A549 (cell line): ENCODE measurements at regions not wholly inside any gene's neighbourhood (a gene's known extent, or its start where the extent isn't known, plus 50 kb on each side); places are given as distances from the start of the nearest gene placed in this dataset.
A peak's percentile ranks its signal among the peaks of the same experiment; 100 is the strongest.

Source experiments
- ATAC-seq, 2 experiments: fragments of 200-7000 bp in 1 of 2; fragments of >200 bp in 1 of 2; cut with Nextera tagmentation in 1 of 2; cut with Tn5 transposase in 1 of 2; 3 replicates each; pipeline versions ENCODE4 v1.8.0 to v1.9.1; 2018 to 2020; ENCODE audit warnings: mild to moderate bottlenecking in 1 of 2, moderate library complexity in 1 of 2
- CTCF ChIA-PET: fragments of 300-600 bp; sonication (Branson Sonifier 250); formaldehyde crosslinking; extraction: SDS; loops from one replicate; lab custom pipeline; 2021; ENCODE audit warnings: antibody characterized with exemption, inconsistent platforms; lab: Yijun Ruan, JAX
- POLR2A ChIA-PET: fragments of 350-600 bp; formaldehyde crosslinking; extraction: SDS; loops from one replicate; lab custom pipeline; 2021; ENCODE audit warnings: antibody characterized with exemption, inconsistent platforms; lab: Yijun Ruan, JAX
- DNase-seq, 2 experiments: peaks; one replicate each; pipeline versions ENCODE4 v3.0.0 to v3.0.0-alpha.2; 2011 to 2016; ENCODE audit warnings: low read depth in 1 of 2, low spot score in 1 of 2
- FAIRE-seq: peaks from 2 replicates; lab custom pipeline; 2011; peaks lifted over from hg19 to GRCh38; lab: Jason Lieb, UNC
- H3K27ac ChIP-seq, 2 experiments: fragments of >200 bp; sonication (Bioruptor Twin); formaldehyde crosslinking; 3 replicates each; pipeline ENCODE4 v1.5.1; 2016 to 2017
- H3K4me1 ChIP-seq: fragments of >200 bp; sonication (Bioruptor Twin); formaldehyde crosslinking; 3 replicates; pipeline ENCODE4 v1.6.1; 2016
- H3K4me2 ChIP-seq: fragments of >200 bp; sonication (Bioruptor Twin); formaldehyde crosslinking; 3 replicates; pipeline ENCODE4 v1.6.1; 2016
- H3K4me3 ChIP-seq: fragments of >200 bp; sonication (Bioruptor Twin); formaldehyde crosslinking; 3 replicates; pipeline ENCODE4 v1.5.1; 2016
- H3K9me3 ChIP-seq: fragments of >200 bp; sonication (Bioruptor Twin); formaldehyde crosslinking; 3 replicates; pipeline ENCODE4 v1.6.1; 2016
- CBX2 ChIP-seq: fragments of 200-600 bp; sonication (generic); IDR thresholded peaks from 2 replicates; pipeline ENCODE4 v1.6.1; 2016; ENCODE audit warnings: low read depth, mild to moderate bottlenecking, borderline replicate concordance
- CBX8 ChIP-seq: fragments of 200-600 bp; sonication (generic); IDR thresholded peaks from 2 replicates; pipeline ENCODE4 v1.6.1; 2016
- CHD4 ChIP-seq: fragments of 200-600 bp; sonication (generic); IDR thresholded peaks from 2 replicates; pipeline ENCODE4 v1.6.1; 2016; ENCODE audit warnings: antibody characterized with exemption, mild to moderate bottlenecking, borderline replicate concordance
- EHF ChIP-seq: fragments of 250-450 bp; sonication (Bioruptor Pico); IDR thresholded peaks from 2 replicates; pipeline ENCODE4 v1.5.0; 2020; ENCODE audit warnings: mild to moderate bottlenecking
- EP300 ChIP-seq, 2 experiments: fragments of >200 bp; sonication (Bioruptor Twin); formaldehyde crosslinking; IDR thresholded peaks; 2 replicates in 1 of 2; 3 replicates in 1 of 2; pipeline ENCODE4 v1.6.1; 2016 to 2017
- ESRRA ChIP-seq: fragments of 150-350 bp; IDR thresholded peaks from 2 replicates; pipeline ENCODE4 v1.6.1; 2014; ENCODE audit warnings: mild to moderate bottlenecking, low read length, borderline replicate concordance
- FOSB ChIP-seq: fragments of 250-450 bp; sonication (Bioruptor Pico); IDR thresholded peaks from 2 replicates; pipeline ENCODE4 v1.5.0; 2020; ENCODE audit warnings: mild to moderate bottlenecking, moderate library complexity
- FOSL2 ChIP-seq, 2 experiments: fragments of 450-650 bp in 1 of 2; fragments of >200 bp in 1 of 2; sonication (Bioruptor Twin) in 1 of 2; formaldehyde crosslinking; IDR thresholded peaks; 2 replicates each; pipeline versions ENCODE4 v1.5.0 to v1.6.1; 2016 to 2020; ENCODE audit warnings: mild to moderate bottlenecking in 1 of 2, moderate library complexity in 1 of 2
- FOXS1 ChIP-seq: fragments of 250-450 bp; sonication (Bioruptor Pico); IDR thresholded peaks from 2 replicates; pipeline ENCODE4 v1.5.0; 2020; ENCODE audit warnings: mild to moderate bottlenecking, moderate library complexity
- GATA3 ChIP-seq: IDR thresholded peaks from 2 replicates; pipeline ENCODE4 v1.6.1; 2012; ENCODE audit warnings: borderline replicate concordance
- HDAC2 ChIP-seq: fragments of 200-600 bp; sonication (generic); IDR thresholded peaks from 2 replicates; pipeline ENCODE4 v1.6.1; 2016
- HEYL ChIP-seq: fragments of 250-450 bp; sonication (Bioruptor Pico); IDR thresholded peaks from 2 replicates; pipeline ENCODE4 v1.8.0; 2021; ENCODE audit warnings: mild to moderate bottlenecking, moderate library complexity
- KDM1A ChIP-seq: fragments of 200-600 bp; sonication (generic); IDR thresholded peaks from 2 replicates; pipeline ENCODE4 v1.6.1; 2016; ENCODE audit warnings: low read depth, mild to moderate bottlenecking
- KDM5A ChIP-seq: fragments of 200-600 bp; sonication (generic); IDR thresholded peaks from 2 replicates; pipeline ENCODE4 v1.6.1; 2016; ENCODE audit warnings: antibody characterized with exemption, mild to moderate bottlenecking
- MAFK ChIP-seq: fragments of 450-650 bp; IDR thresholded peaks from 2 replicates; pipeline ENCODE4 v1.6.1; 2014; ENCODE audit not compliant: partially characterized antibody
- MYC ChIP-seq: IDR thresholded peaks from 2 replicates; pipeline ENCODE4 v1.6.1; 2012; ENCODE audit warnings: mild to moderate bottlenecking, inconsistent platforms, low read length, improper control_type of control experiment, borderline replicate concordance
- PHF8 ChIP-seq: fragments of 200-600 bp; sonication (generic); IDR thresholded peaks from 2 replicates; pipeline ENCODE4 v1.6.1; 2016; ENCODE audit warnings: low read depth, mild to moderate bottlenecking, antibody characterized with exemption, moderate library complexity, borderline replicate concordance
- RAD21 ChIP-seq, 2 experiments: fragments of >200 bp in 1 of 2; sonication (Bioruptor Twin) in 1 of 2; formaldehyde crosslinking in 1 of 2; IDR thresholded peaks in 1 of 2; conservative IDR thresholded peaks in 1 of 2; 2 replicates in 1 of 2; 3 replicates in 1 of 2; pipeline ENCODE4 v1.6.1; 2012 to 2018; ENCODE audit warnings: inconsistent platforms in 1 of 2
- RARB ChIP-seq: fragments of 250-450 bp; sonication (Bioruptor Pico); IDR thresholded peaks from 2 replicates; pipeline ENCODE4 v1.8.0; 2021; ENCODE audit warnings: mild to moderate bottlenecking, moderate library complexity
- RCOR1 ChIP-seq: fragments of 150-350 bp; IDR thresholded peaks from 2 replicates; pipeline ENCODE4 v1.6.1; 2014; ENCODE audit warnings: antibody characterized with exemption, low read length, low read depth
- TFCP2L1 ChIP-seq: fragments of 250-450 bp; sonication (Bioruptor Pico); IDR thresholded peaks from 2 replicates; pipeline ENCODE4 v1.5.0; 2021; ENCODE audit warnings: mild to moderate bottlenecking
- TP53 ChIP-seq: fragments of 250-450 bp; sonication (Bioruptor Pico); IDR thresholded peaks from 2 replicates; pipeline ENCODE4 v1.5.0; 2021; ENCODE audit warnings: mild to moderate bottlenecking, moderate library complexity
- ZC3H11A ChIP-seq: fragments of 450-650 bp; IDR thresholded peaks from 2 replicates; pipeline ENCODE4 v1.6.1; 2014; ENCODE audit warnings: antibody characterized with exemption, mild to moderate bottlenecking
- ZNF302 ChIP-seq: fragments of 250-450 bp; sonication (Bioruptor Pico); IDR thresholded peaks from 2 replicates; pipeline ENCODE4 v1.9.0; 2021; ENCODE audit warnings: inconsistent platforms, mild to moderate bottlenecking, moderate library complexity
- ZSCAN20 ChIP-seq: fragments of 250-450 bp; sonication (Bioruptor Pico); IDR thresholded peaks from 2 replicates; pipeline ENCODE4 v1.8.0; 2022; ENCODE audit warnings: mild to moderate bottlenecking, moderate library complexity
- WGBS: methylation state at CpG from one replicate; pipeline ENCODE4 v1.1.6; 2017; ENCODE audit errors: missing lambda C conversion rate; 5-methylcytosine and 5-hydroxymethylcytosine counted together
- TF ChIP-seq, protein P1 (sequence below): IDR thresholded peaks from 2 replicates; pipeline ENCODE4 v1.6.1; 2012
- TF ChIP-seq, protein P2 (sequence below): fragments of 150-350 bp; IDR thresholded peaks from 2 replicates; pipeline ENCODE4 v1.6.1; 2014; ENCODE audit warnings: low read depth, mild to moderate bottlenecking, low read length
- TF ChIP-seq, protein P3 (sequence below): fragments of 250-450 bp; sonication (Bioruptor Pico); IDR thresholded peaks from 2 replicates; pipeline ENCODE4 v1.5.0; 2021; ENCODE audit warnings: mild to moderate bottlenecking, moderate library complexity, borderline replicate concordance
- TF ChIP-seq, protein P4 (sequence below): fragments of >200 bp; sonication (Bioruptor Twin); formaldehyde crosslinking; IDR thresholded peaks from 3 replicates; pipeline ENCODE4 v1.5.1; 2016

DNA sequence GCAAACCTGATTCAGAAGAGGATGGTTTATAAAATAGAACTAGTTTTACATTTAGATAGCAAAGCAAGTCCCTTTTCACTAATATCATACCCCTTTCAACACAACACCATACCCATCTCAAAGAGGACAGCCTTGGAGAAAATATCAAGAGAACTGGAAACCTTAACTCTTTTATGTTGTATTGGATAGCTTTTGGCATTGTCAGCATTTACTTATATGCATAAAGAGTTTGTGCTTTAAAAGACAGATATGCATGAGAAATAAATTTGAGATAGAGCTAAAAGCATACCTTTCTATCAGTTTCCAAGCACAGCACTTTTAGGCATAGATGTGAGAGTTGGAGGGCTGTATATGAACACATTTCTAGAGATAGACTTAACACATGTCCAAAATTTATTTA lies 799.3 kb upstream of the ACO1 start:
- ChIA-PET CTCF (no interaction called here), POLR2A (no interaction called here)
- ATAC-seq (no peak), DNase-seq (no peak), FAIRE-seq (no peak)
- Histone ChIP-seq H3K27ac (no peak overlapping the region), H3K4me2 (no peak overlapping the region), H3K9me3 (no peaks in the 10 kb centered on the region), H3K4me1 (no peaks in the 10 kb centered on the region), H3K4me3 (no peak overlapping the region)
- TF ChIP-seq, protein P1, sequence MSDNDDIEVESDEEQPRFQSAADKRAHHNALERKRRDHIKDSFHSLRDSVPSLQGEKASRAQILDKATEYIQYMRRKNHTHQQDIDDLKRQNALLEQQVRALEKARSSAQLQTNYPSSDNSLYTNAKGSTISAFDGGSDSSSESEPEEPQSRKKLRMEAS = no peak
- peak; percentile 68 for TF ChIP-seq MAFK

DNA sequence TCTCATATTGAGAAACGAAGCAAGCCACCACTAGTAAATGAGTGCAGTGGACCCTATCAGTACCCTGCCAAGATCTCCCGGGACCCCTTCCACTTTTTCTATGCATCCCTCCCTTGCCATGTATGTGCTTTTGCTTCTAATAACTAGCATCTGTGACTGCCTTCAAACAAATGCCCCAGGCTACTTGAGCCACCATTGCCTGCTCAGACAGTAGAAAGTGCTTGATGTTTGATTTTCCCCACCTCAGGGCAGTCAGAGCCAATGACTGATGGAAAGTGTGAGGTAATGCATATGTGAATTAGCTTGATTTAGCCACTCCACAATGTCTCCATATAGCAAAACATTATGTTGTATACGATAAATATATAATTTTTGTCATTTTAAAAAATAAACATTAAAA lies 797.3 kb upstream of the ACO1 start:
- TF ChIP-seq EHF = no peak
- TF ChIP-seq, protein P2, sequence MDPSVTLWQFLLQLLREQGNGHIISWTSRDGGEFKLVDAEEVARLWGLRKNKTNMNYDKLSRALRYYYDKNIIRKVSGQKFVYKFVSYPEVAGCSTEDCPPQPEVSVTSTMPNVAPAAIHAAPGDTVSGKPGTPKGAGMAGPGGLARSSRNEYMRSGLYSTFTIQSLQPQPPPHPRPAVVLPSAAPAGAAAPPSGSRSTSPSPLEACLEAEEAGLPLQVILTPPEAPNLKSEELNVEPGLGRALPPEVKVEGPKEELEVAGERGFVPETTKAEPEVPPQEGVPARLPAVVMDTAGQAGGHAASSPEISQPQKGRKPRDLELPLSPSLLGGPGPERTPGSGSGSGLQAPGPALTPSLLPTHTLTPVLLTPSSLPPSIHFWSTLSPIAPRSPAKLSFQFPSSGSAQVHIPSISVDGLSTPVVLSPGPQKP = no peak
- no peak for TF ChIP-seq RARB
- TF ChIP-seq, protein P1 = no peak
- no peak for TF ChIP-seq PHF8
- TF ChIP-seq HEYL = no peak
- no peak for TF ChIP-seq MAFK
- TF ChIP-seq CBX8 = no peak
- no peak for TF ChIP-seq HDAC2
- TF ChIP-seq ESRRA = no peak
- TF ChIP-seq KDM5A = no peak
- TF ChIP-seq RCOR1 = no peak
- TF ChIP-seq FOXS1 (CRISPR knock-in tag) = no peak
- TF ChIP-seq CBX2 = no peak
- TF ChIP-seq CHD4 = no peak
- no peak for TF ChIP-seq FOSB (CRISPR knock-in tag)
- TF ChIP-seq GATA3 = no peak
- ATAC-seq = no peak

DNA sequence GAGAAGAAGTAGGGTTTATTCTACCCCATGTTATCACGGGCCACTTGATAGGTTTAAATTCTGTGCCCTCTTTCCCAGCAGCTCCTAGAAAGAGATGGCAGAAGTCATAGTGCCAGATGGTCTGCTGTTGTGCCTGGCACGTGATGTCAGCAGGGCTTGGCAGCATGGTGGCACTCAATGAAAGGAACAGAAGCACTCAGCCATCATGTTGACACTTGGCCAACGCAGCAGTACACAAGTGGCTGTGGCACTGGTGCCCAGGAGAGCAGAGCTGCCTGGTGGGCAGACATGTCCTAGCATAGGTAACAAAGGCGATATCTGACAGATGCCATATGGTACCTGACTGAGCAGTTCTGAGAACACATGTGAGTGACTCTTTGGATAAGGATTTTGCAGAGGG lies 796.4 kb upstream of the ACO1 start:
- no peak for DNase-seq
- no peak for ATAC-seq
- TF ChIP-seq KDM5A (no peak), MYC (no peak), ZNF302 (CRISPR knock-in tag) (no peak), FOSL2 (IDR thresholded peaks at IDR 0.05) (no peak), FOSL2 (CRISPR knock-in tag; IDR thresholded peaks at IDR 0.05) (no peak), RCOR1 (no peak), FOSB (CRISPR knock-in tag) (no peak), KDM1A (no peak), CHD4 (no peak), CBX2 (no peak), ESRRA (no peak), MAFK (no peak), ZC3H11A (no peak), ZSCAN20 (CRISPR knock-in tag) (no peak), TP53 (no peak), EP300 (IDR thresholded peaks at IDR 0.05) (no peak), TFCP2L1 (CRISPR knock-in tag) (no peak), RAD21 (conservative IDR thresholded peaks at IDR 0.05 in 1 of 2, IDR thresholded peaks at IDR 0.05 in 1 of 2) (no peak)
- TF ChIP-seq, protein P3, sequence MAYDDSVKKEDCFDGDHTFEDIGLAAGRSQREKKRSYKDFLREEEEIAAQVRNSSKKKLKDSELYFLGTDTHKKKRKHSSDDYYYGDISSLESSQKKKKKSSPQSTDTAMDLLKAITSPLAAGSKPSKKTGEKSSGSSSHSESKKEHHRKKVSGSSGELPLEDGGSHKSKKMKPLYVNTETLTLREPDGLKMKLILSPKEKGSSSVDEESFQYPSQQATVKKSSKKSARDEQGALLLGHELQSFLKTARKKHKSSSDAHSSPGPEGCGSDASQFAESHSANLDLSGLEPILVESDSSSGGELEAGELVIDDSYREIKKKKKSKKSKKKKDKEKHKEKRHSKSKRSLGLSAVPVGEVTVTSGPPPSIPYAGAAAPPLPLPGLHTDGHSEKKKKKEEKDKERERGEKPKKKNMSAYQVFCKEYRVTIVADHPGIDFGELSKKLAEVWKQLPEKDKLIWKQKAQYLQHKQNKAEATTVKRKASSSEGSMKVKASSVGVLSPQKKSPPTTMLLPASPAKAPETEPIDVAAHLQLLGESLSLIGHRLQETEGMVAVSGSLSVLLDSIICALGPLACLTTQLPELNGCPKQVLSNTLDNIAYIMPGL (CRISPR knock-in tag) = no peak
- TF ChIP-seq, protein P4, sequence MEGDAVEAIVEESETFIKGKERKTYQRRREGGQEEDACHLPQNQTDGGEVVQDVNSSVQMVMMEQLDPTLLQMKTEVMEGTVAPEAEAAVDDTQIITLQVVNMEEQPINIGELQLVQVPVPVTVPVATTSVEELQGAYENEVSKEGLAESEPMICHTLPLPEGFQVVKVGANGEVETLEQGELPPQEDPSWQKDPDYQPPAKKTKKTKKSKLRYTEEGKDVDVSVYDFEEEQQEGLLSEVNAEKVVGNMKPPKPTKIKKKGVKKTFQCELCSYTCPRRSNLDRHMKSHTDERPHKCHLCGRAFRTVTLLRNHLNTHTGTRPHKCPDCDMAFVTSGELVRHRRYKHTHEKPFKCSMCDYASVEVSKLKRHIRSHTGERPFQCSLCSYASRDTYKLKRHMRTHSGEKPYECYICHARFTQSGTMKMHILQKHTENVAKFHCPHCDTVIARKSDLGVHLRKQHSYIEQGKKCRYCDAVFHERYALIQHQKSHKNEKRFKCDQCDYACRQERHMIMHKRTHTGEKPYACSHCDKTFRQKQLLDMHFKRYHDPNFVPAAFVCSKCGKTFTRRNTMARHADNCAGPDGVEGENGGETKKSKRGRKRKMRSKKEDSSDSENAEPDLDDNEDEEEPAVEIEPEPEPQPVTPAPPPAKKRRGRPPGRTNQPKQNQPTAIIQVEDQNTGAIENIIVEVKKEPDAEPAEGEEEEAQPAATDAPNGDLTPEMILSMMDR = no peak
- H3K4me1 ChIP-seq = no peaks in the 10 kb centered on the region
- ChIA-PET CTCF (no interaction called here), POLR2A (no interaction called here)
- H3K9me3 ChIP-seq = no peaks in the 10 kb centered on the region
- H3K4me3 ChIP-seq = no peak overlapping the region
- no peak for FAIRE-seq
- H3K27ac ChIP-seq = no peak overlapping the region
- no peak overlapping the region for H3K4me2 ChIP-seq
- WGBS = 7% methylated on average over 4 of the region's 4 CpGs

More for the DNA sequence above, 797.3 kb upstream of the ACO1 start:
- 2% methylated on average over 3 of the region's 3 CpGs for WGBS
- ChIA-PET POLR2A (no interaction called here), CTCF (no interaction called here)
- DNase-seq (no peak), FAIRE-seq (no peak)
- no peak overlapping the region for H3K4me3 ChIP-seq
- H3K4me1 ChIP-seq = no peaks in the 10 kb centered on the region
- H3K4me2 ChIP-seq = no peak overlapping the region
- no peak overlapping the region for H3K27ac ChIP-seq
- no peaks in the 10 kb centered on the region for H3K9me3 ChIP-seq
